ENCODE measurements at regions not wholly inside any gene's neighbourhood (a gene's known extent, or its start where the extent isn't known, plus 50 kb on each side); places are given as distances from the start of the nearest gene placed in this dataset.

GRCh38 chr9:18349530-18349929, 124.4 kb upstream of the ADAMTSL1 start:
- Mint-ChIP-seq H3K27ac (no peak overlapping the region), H3K4me3 (no peak overlapping the region), H3K9me3 (no peaks in the 10 kb centered on the region), H3K4me1 (no peaks in the 10 kb centered on the region), H3K36me3 (ENCODE audit: low read depth) (no peaks in the 10 kb centered on the region), H3K27me3 (peaks cover 2% of the 10 kb centered on the region)
- DNase-seq: no peak
- no peak for ATAC-seq

GRCh38 chr9:18350036-18350435, 123.9 kb upstream of the ADAMTSL1 start:
- no peak for ATAC-seq
- Mint-ChIP-seq H3K4me1 (no peaks in the 10 kb centered on the region), H3K27ac (no peak overlapping the region), H3K36me3 (ENCODE audit: low read depth) (no peaks in the 10 kb centered on the region), H3K9me3 (no peaks in the 10 kb centered on the region), H3K4me3 (no peak overlapping the region), H3K27me3 (peaks cover 2% of the 10 kb centered on the region)
- no peak for DNase-seq

- Mint-ChIP-seq H3K4me3 (no peak overlapping the region), H3K9me3 (no peaks in the 10 kb centered on the region), H3K27ac (no peak overlapping the region), H3K4me1 (no peaks in the 10 kb centered on the region), H3K36me3 (ENCODE audit: low read depth) (no peaks in the 10 kb centered on the region), H3K27me3 (peaks cover 4% of the 10 kb centered on the region)
- no peak for DNase-seq
- ATAC-seq: no peak
Observed at GRCh38 chr9:18350995-18351595, 122.9 kb upstream of the ADAMTSL1 start.

GRCh38 chr9:18352711-18353110, 121.2 kb upstream of the ADAMTSL1 start:
- DNase-seq (no peak), ATAC-seq (no peak)
- Mint-ChIP-seq H3K27me3 (peaks cover 4% of the 10 kb centered on the region), H3K4me1 (no peaks in the 10 kb centered on the region), H3K4me3 (no peak overlapping the region), H3K9me3 (no peaks in the 10 kb centered on the region), H3K36me3 (ENCODE audit: low read depth) (no peaks in the 10 kb centered on the region), H3K27ac (no peak overlapping the region)

GRCh38 chr9:18353473-18353872, 120.5 kb upstream of the ADAMTSL1 start:
- no peaks in the 10 kb centered on the region for H3K36me3 Mint-ChIP-seq (ENCODE audit: low read depth)
- ATAC-seq: no peak
- H3K4me1 Mint-ChIP-seq: no peaks in the 10 kb centered on the region
- H3K27ac Mint-ChIP-seq: no peak overlapping the region
- H3K9me3 Mint-ChIP-seq: no peaks in the 10 kb centered on the region
- no peak for DNase-seq
- H3K4me3 Mint-ChIP-seq: no peak overlapping the region
- H3K27me3 Mint-ChIP-seq: peaks cover 6% of the 10 kb centered on the region

- ATAC-seq: no peak
- H3K27ac Mint-ChIP-seq: no peak overlapping the region
- no peak overlapping the region for H3K4me3 Mint-ChIP-seq
- no peaks in the 10 kb centered on the region for H3K4me1 Mint-ChIP-seq
- no peaks in the 10 kb centered on the region for H3K36me3 Mint-ChIP-seq (ENCODE audit: low read depth)
- H3K27me3 Mint-ChIP-seq: peaks cover 4% of the 10 kb centered on the region
- DNase-seq: no peak
- no peaks in the 10 kb centered on the region for H3K9me3 Mint-ChIP-seq
Observed at GRCh38 chr9:18357321-18357720, 116.6 kb upstream of the ADAMTSL1 start.

GRCh38 chr9:18358325-18358724, 115.6 kb upstream of the ADAMTSL1 start:
- no peak for ATAC-seq
- H3K36me3 Mint-ChIP-seq (ENCODE audit: low read depth): no peaks in the 10 kb centered on the region
- no peak overlapping the region for H3K27ac Mint-ChIP-seq
- H3K9me3 Mint-ChIP-seq: no peaks in the 10 kb centered on the region
- H3K4me1 Mint-ChIP-seq: no peaks in the 10 kb centered on the region
- no peak overlapping the region for H3K4me3 Mint-ChIP-seq
- DNase-seq: no peak
- peaks cover 4% of the 10 kb centered on the region for H3K27me3 Mint-ChIP-seq

- no peak for DNase-seq
Observed at GRCh38 chr9:18359335-18359734, 114.6 kb upstream of the ADAMTSL1 start.

GRCh38 chr9:18360005-18360404, 113.9 kb upstream of the ADAMTSL1 start:
- Mint-ChIP-seq H3K36me3 (ENCODE audit: low read depth) (no peaks in the 10 kb centered on the region), H3K27ac (no peak overlapping the region), H3K27me3 (peaks cover 4% of the 10 kb centered on the region), H3K9me3 (no peaks in the 10 kb centered on the region), H3K4me1 (no peaks in the 10 kb centered on the region), H3K4me3 (no peak overlapping the region)
- ATAC-seq (no peak), DNase-seq (no peak)

More at GRCh38 chr9:18359335-18359734, 114.6 kb upstream of the ADAMTSL1 start:
- Mint-ChIP-seq H3K9me3 (no peaks in the 10 kb centered on the region), H3K4me3 (no peak overlapping the region), H3K36me3 (ENCODE audit: low read depth) (no peaks in the 10 kb centered on the region), H3K27ac (no peak overlapping the region), H3K4me1 (no peaks in the 10 kb centered on the region), H3K27me3 (peaks cover 4% of the 10 kb centered on the region)
- ATAC-seq: no peak

GRCh38 chr9:18361646-18362045, 112.3 kb upstream of the ADAMTSL1 start:
- ATAC-seq (no peak), DNase-seq (no peak)
- no peaks in the 10 kb centered on the region for H3K36me3 Mint-ChIP-seq (ENCODE audit: low read depth)
- no peaks in the 10 kb centered on the region for H3K4me1 Mint-ChIP-seq
- no peak overlapping the region for H3K27ac Mint-ChIP-seq
- H3K4me3 Mint-ChIP-seq: no peak overlapping the region
- no peaks in the 10 kb centered on the region for H3K9me3 Mint-ChIP-seq
- peaks cover 2% of the 10 kb centered on the region for H3K27me3 Mint-ChIP-seq

- ATAC-seq (no peak), DNase-seq (no peak)
- Mint-ChIP-seq H3K4me1 (no peaks in the 10 kb centered on the region), H3K9me3 (no peaks in the 10 kb centered on the region), H3K36me3 (ENCODE audit: low read depth) (no peaks in the 10 kb centered on the region), H3K27ac (no peak overlapping the region), H3K27me3 (peaks cover 2% of the 10 kb centered on the region), H3K4me3 (no peak overlapping the region)
Observed at GRCh38 chr9:18362166-18362565, 111.8 kb upstream of the ADAMTSL1 start.

GRCh38 chr9:18362901-18363685, 110.9 kb upstream of the ADAMTSL1 start:
- DNase-seq (no peak), ATAC-seq (no peak)
- Mint-ChIP-seq H3K4me1 (no peaks in the 10 kb centered on the region), H3K4me3 (no peak overlapping the region), H3K27ac (no peak overlapping the region), H3K9me3 (no peaks in the 10 kb centered on the region), H3K36me3 (ENCODE audit: low read depth) (no peaks in the 10 kb centered on the region), H3K27me3 (peaks cover 2% of the 10 kb centered on the region)

- no peaks in the 10 kb centered on the region for H3K36me3 Mint-ChIP-seq (ENCODE audit: low read depth)
- no peak for DNase-seq
- H3K9me3 Mint-ChIP-seq: no peaks in the 10 kb centered on the region
- no peak overlapping the region for H3K27ac Mint-ChIP-seq
- H3K4me3 Mint-ChIP-seq: no peak overlapping the region
- no peak for ATAC-seq
- no peaks in the 10 kb centered on the region for H3K4me1 Mint-ChIP-seq
- no peaks in the 10 kb centered on the region for H3K27me3 Mint-ChIP-seq
Observed at GRCh38 chr9:18365651-18366050, 108.3 kb upstream of the ADAMTSL1 start.

- no peak for DNase-seq
- H3K36me3 Mint-ChIP-seq (ENCODE audit: low read depth): no peaks in the 10 kb centered on the region
Observed at GRCh38 chr9:18366184-18366583, 107.8 kb upstream of the ADAMTSL1 start.

GRCh38 chr9:18368206-18368605, 105.7 kb upstream of the ADAMTSL1 start:
- DNase-seq (no peak), ATAC-seq (no peak)
- Mint-ChIP-seq H3K4me3 (no peak overlapping the region), H3K27ac (no peak overlapping the region), H3K4me1 (no peaks in the 10 kb centered on the region), H3K27me3 (no peaks in the 10 kb centered on the region), H3K9me3 (no peaks in the 10 kb centered on the region), H3K36me3 (ENCODE audit: low read depth) (no peaks in the 10 kb centered on the region)

More at GRCh38 chr9:18366184-18366583, 107.8 kb upstream of the ADAMTSL1 start:
- Mint-ChIP-seq H3K27me3 (no peaks in the 10 kb centered on the region), H3K4me1 (no peaks in the 10 kb centered on the region), H3K27ac (no peak overlapping the region), H3K4me3 (no peak overlapping the region), H3K9me3 (no peaks in the 10 kb centered on the region)
- no peak for ATAC-seq

All from activated naive CD8-positive, alpha-beta T cell treated with anti-CD3 and anti-CD28 coated beads, Interleukin-2, amount 50 U/mL, for 24 hours (primary cell).